ENCODE measurements at regions not wholly inside any gene's neighbourhood (a gene's known extent, or its start where the extent isn't known, plus 50 kb on each side); places are given as distances from the start of the nearest gene placed in this dataset.

DNA sequence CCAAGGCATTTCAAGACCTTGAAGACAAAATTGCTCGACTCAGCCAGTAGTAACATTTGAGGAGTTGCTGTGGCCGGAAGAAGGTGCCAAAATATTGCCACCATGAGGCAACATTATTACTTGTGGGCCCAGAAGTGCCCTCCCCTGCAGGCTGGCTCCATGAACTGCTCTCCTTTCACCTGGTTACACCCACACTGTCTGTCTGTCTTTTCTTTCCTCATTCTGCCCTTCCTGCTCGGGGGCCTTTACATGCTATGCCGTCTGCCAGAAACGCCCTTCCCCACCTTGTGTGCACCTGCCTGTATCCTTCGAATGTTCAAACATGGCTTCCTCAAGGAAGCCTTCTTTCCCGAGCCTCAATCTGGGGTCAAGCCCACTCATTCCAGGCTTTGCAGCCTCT lies 224.2 kb upstream of the DIO3 start:
- H3K9me3 ChIP-seq (replicated peaks; ENCODE audit: control insufficient read depth, insufficient read depth, low read length), result no peaks in the 10 kb centered on the region
- no peaks in the 10 kb centered on the region for H3K36me3 ChIP-seq (ENCODE audit: control insufficient read depth in 2 of 2, extremely low read depth in 1 of 2, insufficient read depth in 2 of 2, low read length in 2 of 2)
- peaks cover 0 to 2% of the 10 kb centered on the region in 2 experiments for H3K27me3 ChIP-seq (ENCODE audit: control insufficient read depth in 2 of 2, insufficient read depth in 2 of 2, low read length in 2 of 2)
- no peak for DNase-seq (ENCODE audit: low read depth, low spot score)
- POLR2A ChIA-PET, result no interaction called here
- dilution Hi-C loops (cut with MboI; ENCODE audit: extremely low pct_ligation_motif_present, low sequenced_read_pairs) (no loop called here), intact Hi-C loops (cut with micrococcal nuclease) (no loop called here)
- BruUV-seq (replicated peaks), result no TSS peak
- no peaks in the 10 kb centered on the region for H3K4me1 ChIP-seq (ENCODE audit: control insufficient read depth, extremely low read depth, insufficient read depth, low read length)
- no peak overlapping the region for H2AFZ ChIP-seq (ENCODE audit: low read depth, low read length)
- H3K9me1 ChIP-seq (replicated peaks; ENCODE audit: control insufficient read depth, extremely low read depth, insufficient read depth, low read length), result no peaks in the 10 kb centered on the region
- TF ChIP-seq, protein P1, sequence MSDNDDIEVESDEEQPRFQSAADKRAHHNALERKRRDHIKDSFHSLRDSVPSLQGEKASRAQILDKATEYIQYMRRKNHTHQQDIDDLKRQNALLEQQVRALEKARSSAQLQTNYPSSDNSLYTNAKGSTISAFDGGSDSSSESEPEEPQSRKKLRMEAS (IDR thresholded peaks at IDR 0.05; ENCODE audit: insufficient read depth, insufficient read length), result no peak
- TF ChIP-seq MYC (IDR thresholded peaks at IDR 0.05; ENCODE audit: low read depth, low read length) (no peak), POLR2A (IDR thresholded peaks at IDR 0.05; ENCODE audit: low read depth, low read length) (no peak), EZH2 (IDR thresholded peaks at IDR 0.05; ENCODE audit: borderline replicate concordance, low read depth, low read length, severe bottlenecking) (no peak), JUN (IDR thresholded peaks at IDR 0.05; ENCODE audit: borderline replicate concordance, insufficient read depth, insufficient read length, low read depth) (no peak)
- TF ChIP-seq, protein P2, sequence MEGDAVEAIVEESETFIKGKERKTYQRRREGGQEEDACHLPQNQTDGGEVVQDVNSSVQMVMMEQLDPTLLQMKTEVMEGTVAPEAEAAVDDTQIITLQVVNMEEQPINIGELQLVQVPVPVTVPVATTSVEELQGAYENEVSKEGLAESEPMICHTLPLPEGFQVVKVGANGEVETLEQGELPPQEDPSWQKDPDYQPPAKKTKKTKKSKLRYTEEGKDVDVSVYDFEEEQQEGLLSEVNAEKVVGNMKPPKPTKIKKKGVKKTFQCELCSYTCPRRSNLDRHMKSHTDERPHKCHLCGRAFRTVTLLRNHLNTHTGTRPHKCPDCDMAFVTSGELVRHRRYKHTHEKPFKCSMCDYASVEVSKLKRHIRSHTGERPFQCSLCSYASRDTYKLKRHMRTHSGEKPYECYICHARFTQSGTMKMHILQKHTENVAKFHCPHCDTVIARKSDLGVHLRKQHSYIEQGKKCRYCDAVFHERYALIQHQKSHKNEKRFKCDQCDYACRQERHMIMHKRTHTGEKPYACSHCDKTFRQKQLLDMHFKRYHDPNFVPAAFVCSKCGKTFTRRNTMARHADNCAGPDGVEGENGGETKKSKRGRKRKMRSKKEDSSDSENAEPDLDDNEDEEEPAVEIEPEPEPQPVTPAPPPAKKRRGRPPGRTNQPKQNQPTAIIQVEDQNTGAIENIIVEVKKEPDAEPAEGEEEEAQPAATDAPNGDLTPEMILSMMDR (IDR thresholded peaks at IDR 0.05; ENCODE audit: extremely low read depth in 1 of 2, insufficient read depth in 1 of 2, low read depth in 1 of 2, low read length in 2 of 2), result no peak
- no peak overlapping the region for H3K9ac ChIP-seq (replicated peaks; ENCODE audit: extremely low read depth, insufficient read depth, low read length)
- H3K4me2 ChIP-seq (ENCODE audit: insufficient read depth, low read length), result no peak overlapping the region
- CTCF ChIA-PET, result no interaction called here
- no peak overlapping the region for H3K27ac ChIP-seq (ENCODE audit: insufficient read depth, low read depth, low read length)
- no peaks in the 10 kb centered on the region for H3K79me2 ChIP-seq (ENCODE audit: control insufficient read depth, insufficient read depth, low read length)
- no peak overlapping the region for H3K4me3 ChIP-seq (replicated peaks in 1 of 3; ENCODE audit: insufficient read depth in 1 of 3, low read depth in 1 of 3, low read length in 3 of 3)
- H4K20me1 ChIP-seq (replicated peaks; ENCODE audit: control insufficient read depth, extremely low read depth, insufficient read depth, low read length), result no peaks in the 10 kb centered on the region
- FAIRE-seq, result no peak

GRCh38 chr14:101340556-101340955 lies 220.7 kb upstream of the DIO3 start:
- POLR2A ChIA-PET, result no interaction called here
- Histone ChIP-seq H3K9ac (replicated peaks; ENCODE audit: extremely low read depth, insufficient read depth, low read length) (no peak overlapping the region), H4K20me1 (replicated peaks; ENCODE audit: control insufficient read depth, extremely low read depth, insufficient read depth, low read length) (no peaks in the 10 kb centered on the region), H3K27ac (ENCODE audit: insufficient read depth, low read depth, low read length) (no peak overlapping the region), H3K9me3 (replicated peaks; ENCODE audit: control insufficient read depth, insufficient read depth, low read length) (no peaks in the 10 kb centered on the region), H3K79me2 (ENCODE audit: control insufficient read depth, insufficient read depth, low read length) (no peaks in the 10 kb centered on the region), H3K36me3 (ENCODE audit: control insufficient read depth in 2 of 2, extremely low read depth in 1 of 2, insufficient read depth in 2 of 2, low read length in 2 of 2) (no peaks in the 10 kb centered on the region), H3K27me3 (ENCODE audit: control insufficient read depth in 2 of 2, insufficient read depth in 2 of 2, low read length in 2 of 2) (peaks cover 0 to 2% of the 10 kb centered on the region in 2 experiments), H3K4me3 (replicated peaks in 1 of 3; ENCODE audit: insufficient read depth in 1 of 3, low read depth in 1 of 3, low read length in 3 of 3) (no peak overlapping the region), H3K9me1 (replicated peaks; ENCODE audit: control insufficient read depth, extremely low read depth, insufficient read depth, low read length) (no peaks in the 10 kb centered on the region), H3K4me1 (ENCODE audit: control insufficient read depth, extremely low read depth, insufficient read depth, low read length) (no peaks in the 10 kb centered on the region), H2AFZ (ENCODE audit: low read depth, low read length) (no peak overlapping the region), H3K4me2 (ENCODE audit: insufficient read depth, low read length) (no peak overlapping the region)
- CTCF ChIA-PET, result no interaction called here
- dilution Hi-C loops (cut with MboI; ENCODE audit: extremely low pct_ligation_motif_present, low sequenced_read_pairs) (no loop called here), intact Hi-C loops (cut with micrococcal nuclease) (no loop called here)
- no peak for DNase-seq (ENCODE audit: low read depth, low spot score)
- no TSS peak for BruUV-seq (replicated peaks)
- no peak for FAIRE-seq
- no peak for TF ChIP-seq GATA2 (IDR thresholded peaks at IDR 0.05; ENCODE audit: insufficient read depth, insufficient read length, low read depth, low read length)
- no peak for TF ChIP-seq POLR2A (IDR thresholded peaks at IDR 0.05; ENCODE audit: low read depth, low read length)
- TF ChIP-seq, protein P2 (IDR thresholded peaks at IDR 0.05; ENCODE audit: extremely low read depth in 1 of 2, insufficient read depth in 1 of 2, low read depth in 1 of 2, low read length in 2 of 2), result no peak
- no peak for TF ChIP-seq EZH2 (IDR thresholded peaks at IDR 0.05; ENCODE audit: borderline replicate concordance, low read depth, low read length, severe bottlenecking)
- TF ChIP-seq POLR2AphosphoS5 (IDR thresholded peaks at IDR 0.05; ENCODE audit: insufficient read depth, low read depth, low read length), result no peak
- TF ChIP-seq MYC (IDR thresholded peaks at IDR 0.05; ENCODE audit: low read depth, low read length), result no peak
- no peak for TF ChIP-seq JUN (IDR thresholded peaks at IDR 0.05; ENCODE audit: borderline replicate concordance, insufficient read depth, insufficient read length, low read depth)
- TF ChIP-seq, protein P1 (IDR thresholded peaks at IDR 0.05; ENCODE audit: insufficient read depth, insufficient read length), result no peak
- no peak for TF ChIP-seq FOS (IDR thresholded peaks at IDR 0.05; ENCODE audit: borderline replicate concordance, insufficient read depth, low read length)

Measured in endothelial cell of umbilical vein (primary cell).